Activated naive CD4-positive, alpha-beta T cell treated with Interleukin-2 at 50 U/mL for 16 hours (primary cell): ENCODE measurements at regions not wholly inside any gene's neighbourhood (a gene's known extent, or its start where the extent isn't known, plus 50 kb on each side); places are given as distances from the start of the nearest gene placed in this dataset.

Experiments
- DNase-seq: peaks from one replicate; pipeline ENCODE4 v3.0.0-alpha.2; 2020

DNA sequence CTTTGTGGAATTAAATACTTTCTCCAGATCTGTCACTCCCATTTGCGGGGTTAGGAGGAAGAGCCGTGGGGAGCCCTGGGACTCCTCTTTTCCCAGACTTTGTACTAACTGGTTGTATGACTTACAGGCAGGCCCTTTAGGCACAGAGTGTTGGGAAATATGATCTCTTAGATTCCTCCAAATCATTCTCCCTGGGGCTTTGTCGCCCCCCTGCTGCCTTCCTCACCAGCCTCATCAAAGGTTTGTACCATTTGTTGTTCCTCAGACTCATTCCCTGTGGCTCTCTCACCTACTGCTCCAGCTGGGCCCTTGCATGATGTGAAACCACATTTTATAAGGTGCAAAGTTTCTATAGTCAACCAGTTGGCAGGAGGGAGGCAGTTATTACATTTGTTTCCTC lies 56.4 kb downstream of the CRYGS start:
- DNase-seq = no peak

DNA sequence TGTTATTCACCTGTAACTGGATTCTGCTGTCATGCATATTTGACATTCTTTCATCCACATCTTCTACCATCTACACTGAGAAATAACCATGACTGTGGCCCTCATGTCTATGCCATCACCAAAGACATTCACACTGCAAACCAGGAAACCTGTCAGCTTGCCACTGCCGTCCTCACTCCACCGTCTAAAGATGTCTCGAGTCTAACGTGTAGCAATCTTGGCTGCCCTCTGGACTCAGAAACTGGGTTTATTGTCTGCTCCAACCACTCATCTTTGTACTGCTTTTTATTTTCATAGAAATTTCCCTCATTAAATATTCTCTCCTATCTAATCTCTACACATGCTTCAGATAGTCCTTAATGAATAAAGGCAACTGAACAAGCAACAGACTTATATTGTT lies 57.1 kb downstream of the CRYGS start:
- no peak for DNase-seq

DNA sequence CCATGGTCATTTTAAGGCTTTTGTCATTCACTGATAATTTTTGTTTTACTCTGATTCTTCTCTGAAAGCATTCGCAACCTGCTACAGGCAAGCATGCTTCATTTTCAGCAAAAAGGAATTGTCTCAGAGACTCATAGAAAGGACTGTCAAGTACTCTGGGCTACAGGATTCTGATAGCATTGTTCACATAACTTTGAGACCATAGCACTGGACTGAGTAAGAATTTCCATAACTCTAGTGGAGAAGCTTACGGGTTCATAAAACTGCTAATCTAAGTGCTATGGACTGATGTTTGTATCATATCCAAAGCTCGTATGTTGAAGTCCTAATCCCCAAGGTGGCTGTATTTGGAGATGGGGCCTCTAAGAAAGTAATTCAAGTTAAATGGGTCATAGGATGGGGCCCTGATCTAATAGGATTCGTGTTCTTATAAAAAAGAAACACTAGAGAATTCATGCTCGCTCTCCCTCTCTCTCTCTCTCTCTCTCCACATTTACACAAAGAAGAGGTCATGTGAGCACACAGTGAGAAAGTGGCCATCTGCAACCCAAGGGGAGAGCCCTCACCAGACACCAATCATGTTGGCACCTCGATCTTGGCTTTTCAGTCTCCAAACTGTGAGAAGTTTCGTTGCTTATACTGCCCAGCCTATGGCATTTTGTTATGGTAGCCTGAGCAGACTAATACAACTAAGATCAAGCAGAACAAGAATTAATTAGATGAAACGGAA lies 60.4 kb downstream of the CRYGS start:
- no peak for DNase-seq

GRCh38 chr3:186481526-186481925 lies 62.7 kb downstream of the CRYGS start:
- DNase-seq = no peak

DNA sequence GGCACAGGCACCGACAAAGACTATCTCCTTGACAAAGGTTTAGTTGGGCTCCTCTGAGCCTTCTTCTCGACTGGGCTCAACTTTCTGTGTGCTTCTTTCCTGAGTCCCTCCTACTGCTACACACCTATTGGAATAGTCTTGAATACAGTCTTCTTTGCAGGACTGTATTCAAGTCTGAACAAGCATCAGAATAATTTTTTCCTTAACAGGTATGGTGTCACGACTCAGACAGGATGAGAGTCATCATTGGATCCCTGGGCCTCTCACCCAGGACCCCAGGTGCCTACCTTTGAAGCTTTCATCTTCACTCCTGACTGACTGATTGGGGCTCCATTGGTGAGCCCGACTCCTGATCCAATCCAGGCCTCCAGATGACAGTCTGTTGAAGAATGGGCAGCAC lies 66.3 kb downstream of the CRYGS start:
- no peak for DNase-seq

DNA sequence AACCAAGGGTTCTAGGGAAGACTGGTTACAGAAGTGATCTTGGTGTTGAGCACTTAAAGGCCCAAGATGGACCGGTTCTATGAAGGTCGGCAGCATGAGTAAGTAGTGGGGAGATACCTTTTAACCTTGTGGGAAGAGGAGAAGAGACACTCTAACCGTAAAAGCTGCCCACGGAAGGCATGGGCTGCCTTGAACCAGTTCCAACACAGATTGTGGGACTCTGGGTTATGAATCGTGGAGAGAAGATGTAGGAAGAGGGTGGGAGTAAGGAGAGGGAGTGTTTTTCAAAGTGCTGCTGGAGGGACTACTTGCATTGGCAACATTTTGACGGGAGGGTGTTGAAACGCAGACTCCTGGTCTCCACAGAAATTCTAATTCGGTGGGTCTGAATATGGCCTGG lies 67.1 kb downstream of the CRYGS start:
- DNase-seq = no peak

DNA sequence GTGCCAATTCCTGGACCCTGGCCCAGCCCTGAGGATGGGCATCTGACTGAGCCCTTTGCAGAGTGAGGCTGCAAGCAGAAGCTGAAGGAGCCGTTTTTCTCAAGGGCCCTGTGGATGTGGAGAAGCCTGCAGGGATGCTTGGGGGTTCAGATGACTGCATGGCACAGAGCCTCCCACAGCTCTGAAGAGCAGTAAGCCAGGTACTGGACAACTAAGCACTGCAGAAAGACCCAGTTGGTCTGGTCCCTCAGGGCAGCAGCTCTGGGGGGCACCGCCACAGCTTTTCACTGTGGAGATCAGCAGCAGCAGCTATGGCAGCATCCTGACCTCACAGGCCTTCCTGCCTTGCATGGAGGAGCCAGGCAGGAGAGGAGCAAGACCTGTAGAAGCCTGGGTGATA lies 67.6 kb downstream of the CRYGS start:
- no peak for DNase-seq

GRCh38 chr3:186476044-186476468 lies 68.1 kb downstream of the CRYGS start:
- no peak for DNase-seq

DNA sequence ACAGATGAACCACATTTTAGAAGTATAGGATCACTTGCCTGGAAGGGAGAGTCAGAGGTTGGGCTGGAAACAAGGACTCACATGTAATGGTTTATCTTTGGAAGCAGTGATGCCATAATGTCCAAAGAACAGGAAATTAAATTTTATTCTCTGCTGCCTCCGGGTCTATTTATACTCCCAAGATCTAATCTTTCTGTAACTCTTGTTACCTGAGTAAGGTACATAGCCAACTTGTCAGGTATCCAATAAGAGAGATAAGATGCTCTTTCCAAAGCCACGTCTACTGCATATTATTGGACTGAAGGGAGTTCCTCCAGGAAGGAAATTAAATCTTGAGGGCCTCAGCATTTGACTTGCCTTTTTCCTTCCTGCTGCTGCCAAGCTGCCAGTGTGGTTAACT lies 71.0 kb downstream of the CRYGS start:
- DNase-seq = no peak

DNA sequence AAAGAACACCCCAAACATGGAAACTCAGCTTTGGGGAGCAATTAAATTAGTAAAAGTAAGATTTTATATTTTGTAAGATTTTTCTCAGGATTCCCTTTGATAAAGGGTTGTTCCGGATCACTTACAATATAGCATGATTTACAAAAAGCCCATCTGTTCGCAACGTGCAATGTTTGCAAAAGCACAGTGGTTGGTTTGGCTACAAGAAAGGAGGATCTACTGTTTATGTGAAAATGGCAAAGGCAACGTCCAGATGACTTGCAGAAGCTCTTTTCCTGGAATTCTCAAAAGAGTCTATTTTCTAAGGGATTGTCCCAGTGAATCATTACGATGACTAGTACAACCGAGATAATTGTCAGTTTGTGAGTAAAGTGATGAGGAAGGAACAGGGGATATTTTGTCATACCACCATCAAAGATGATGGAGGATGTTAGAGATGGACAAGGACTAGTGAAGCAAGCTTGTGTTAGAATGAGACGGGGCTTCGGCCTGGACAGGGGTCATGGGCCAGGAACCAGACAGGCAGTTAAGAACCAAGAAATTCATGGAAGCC lies 71.6 kb downstream of the CRYGS start:
- DNase-seq = no peak

DNA sequence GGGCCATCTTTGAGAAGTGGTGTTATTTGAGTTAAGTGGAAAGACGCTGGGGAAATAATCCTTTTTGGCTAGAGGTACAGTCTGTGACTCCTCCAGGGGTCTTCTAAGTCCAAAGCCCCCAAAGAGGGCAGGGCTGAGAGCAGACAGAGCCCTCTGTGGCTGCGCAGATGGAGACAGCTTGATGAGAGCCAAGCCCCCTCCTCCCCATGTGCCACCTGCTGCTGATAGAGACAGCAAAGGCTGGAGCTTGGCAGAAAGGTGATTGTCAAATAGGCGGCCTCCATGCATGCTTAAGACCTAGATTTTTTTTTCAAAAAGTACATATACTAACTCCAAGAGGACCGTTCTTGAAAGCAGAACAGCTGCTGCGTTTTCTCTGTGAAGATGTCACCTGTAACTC lies 72.4 kb downstream of the CRYGS start:
- no peak for DNase-seq

DNA sequence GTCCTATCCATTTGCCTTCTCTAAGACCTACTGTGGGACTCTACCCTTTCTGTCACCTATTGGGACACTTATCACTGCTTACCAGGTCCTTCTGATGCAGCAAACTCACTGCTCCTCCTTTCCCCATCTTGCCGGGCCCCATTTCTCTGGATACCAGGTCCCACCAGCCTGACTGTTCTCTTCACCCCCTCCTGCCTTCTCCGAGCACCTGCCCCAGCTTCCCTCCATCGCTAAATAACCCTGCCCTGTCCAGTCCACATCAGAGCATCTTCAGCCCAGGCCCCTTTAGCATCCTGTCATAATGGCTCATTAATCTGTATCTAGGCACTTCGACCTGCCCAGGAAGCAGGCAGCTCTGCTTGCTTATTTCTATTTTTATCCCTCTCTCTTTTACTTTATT lies 74.7 kb downstream of the CRYGS start:
- DNase-seq = no peak

DNA sequence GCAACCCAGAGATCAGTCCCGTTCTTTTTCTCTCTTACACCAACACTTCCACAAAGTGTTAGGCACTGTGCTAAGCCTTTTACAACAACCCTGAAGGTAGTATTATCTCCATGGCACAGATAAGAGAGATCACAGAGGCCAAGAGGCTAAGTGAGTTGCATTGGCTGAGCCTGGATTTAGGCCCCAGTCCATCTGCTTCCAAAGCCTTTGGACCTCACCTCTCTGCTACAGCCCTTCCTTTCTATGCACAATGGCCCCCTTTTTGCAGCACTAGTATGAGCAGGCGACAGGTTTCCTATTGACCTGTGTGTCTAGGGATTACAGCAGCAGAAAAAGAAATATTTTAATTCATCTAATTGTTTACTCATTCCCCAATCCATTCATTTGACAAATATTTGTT lies 76.2 kb downstream of the CRYGS start:
- DNase-seq = no peak

- DNase-seq = no peak
Observed at GRCh38 chr3:186466391-186466974, 77.7 kb downstream of the CRYGS start.

DNA sequence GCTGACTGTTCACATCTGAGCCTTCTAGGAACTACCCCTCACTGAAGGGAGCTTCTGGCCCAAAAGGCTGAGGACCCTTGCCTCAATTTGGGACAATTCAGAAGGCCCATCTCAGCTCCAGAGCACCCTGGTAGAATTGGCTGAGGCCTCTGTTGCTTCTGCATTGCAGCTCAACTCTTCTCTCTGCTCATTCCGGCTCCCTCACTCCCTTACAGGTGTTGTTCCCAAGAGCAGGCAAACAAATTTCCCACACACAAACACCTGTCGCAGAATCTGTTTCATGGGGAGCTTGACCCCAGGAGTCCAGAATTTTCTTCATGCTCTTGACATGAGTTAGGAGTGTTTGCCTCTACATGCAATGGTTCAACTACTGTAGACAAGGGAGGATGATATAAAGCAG lies 78.7 kb downstream of the CRYGS start:
- DNase-seq = no peak

DNA sequence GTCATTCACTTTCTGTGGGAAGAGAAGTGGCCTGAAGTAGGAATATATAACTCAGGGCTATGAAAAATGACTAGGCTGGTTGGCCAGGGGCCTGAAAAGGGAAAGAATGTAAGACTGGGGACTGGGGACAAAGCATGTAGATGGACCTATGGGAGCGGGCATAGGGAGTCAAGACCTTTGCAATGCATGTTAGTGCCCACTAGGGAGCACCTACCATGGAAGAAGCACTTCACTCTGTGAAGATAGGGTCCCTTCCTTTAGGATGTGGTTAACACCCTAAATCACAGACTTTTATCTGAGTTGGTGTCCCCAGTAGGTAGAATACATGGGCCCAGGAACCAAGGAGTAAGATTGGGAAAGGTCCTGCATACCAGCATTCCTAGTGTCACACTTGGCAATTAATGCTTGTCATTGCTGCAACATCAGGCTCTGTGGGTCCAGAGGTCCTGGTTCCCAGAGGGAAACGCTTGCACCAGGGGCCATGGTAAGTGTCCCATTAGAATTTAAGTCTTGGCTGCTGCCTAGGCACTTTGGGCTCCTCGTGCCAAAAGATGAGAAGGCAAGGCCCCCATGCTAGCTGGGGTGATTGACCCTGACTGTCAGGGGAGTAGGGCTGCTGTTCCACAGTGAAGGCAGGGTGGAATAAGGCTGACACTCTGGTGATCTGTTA lies 79.6 kb downstream of the CRYGS start:
- no peak for DNase-seq

- DNase-seq = no peak
Observed at GRCh38 chr3:186461141-186461540, 83.0 kb downstream of the CRYGS start.

- DNase-seq = no peak
Observed at GRCh38 chr3:186459108-186459467, 85.1 kb downstream of the CRYGS start.

DNA sequence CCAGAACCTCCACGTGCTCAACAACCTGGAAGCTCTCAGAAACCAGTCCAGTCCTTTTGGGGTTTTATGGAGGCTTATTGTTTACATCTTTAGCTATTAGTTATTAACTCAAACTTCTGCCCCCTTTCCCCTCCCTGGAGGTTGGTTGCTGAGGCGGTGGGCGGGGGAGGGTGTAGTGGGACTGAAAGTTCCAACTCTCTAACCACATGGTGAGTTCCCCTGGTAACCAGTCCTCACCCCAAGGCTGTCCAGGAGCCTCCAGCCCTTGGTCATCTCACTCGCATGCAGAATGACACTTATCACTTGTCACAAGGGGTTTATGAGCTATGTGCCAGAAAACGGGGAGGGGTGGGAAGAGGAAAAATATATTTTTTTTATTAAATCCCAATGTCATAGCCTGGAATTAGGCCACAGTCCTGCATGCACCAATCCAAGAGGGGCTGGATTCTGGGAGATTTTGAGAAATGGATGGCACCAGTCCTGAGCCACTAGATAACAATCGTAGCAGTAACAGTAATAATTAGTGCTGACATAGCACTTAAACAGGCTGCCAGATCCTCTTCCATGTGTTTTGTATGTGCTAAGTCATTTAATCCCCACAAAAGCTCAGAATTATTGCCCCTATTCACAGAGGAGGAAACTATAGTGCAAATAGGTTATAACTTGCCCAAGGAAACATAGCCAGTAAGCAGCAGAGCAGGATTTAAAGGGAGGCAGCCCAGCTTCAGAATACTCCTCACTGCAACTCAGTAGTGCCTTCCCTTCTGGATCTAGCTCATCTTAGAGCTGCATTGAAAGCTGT lies 85.7 kb downstream of the CRYGS start:
- DNase-seq = no peak

GRCh38 chr3:186457236-186457635 lies 86.9 kb downstream of the CRYGS start:
- DNase-seq = no peak

GRCh38 chr3:186456731-186457191 lies 87.4 kb downstream of the CRYGS start:
- DNase-seq = no peak

DNA sequence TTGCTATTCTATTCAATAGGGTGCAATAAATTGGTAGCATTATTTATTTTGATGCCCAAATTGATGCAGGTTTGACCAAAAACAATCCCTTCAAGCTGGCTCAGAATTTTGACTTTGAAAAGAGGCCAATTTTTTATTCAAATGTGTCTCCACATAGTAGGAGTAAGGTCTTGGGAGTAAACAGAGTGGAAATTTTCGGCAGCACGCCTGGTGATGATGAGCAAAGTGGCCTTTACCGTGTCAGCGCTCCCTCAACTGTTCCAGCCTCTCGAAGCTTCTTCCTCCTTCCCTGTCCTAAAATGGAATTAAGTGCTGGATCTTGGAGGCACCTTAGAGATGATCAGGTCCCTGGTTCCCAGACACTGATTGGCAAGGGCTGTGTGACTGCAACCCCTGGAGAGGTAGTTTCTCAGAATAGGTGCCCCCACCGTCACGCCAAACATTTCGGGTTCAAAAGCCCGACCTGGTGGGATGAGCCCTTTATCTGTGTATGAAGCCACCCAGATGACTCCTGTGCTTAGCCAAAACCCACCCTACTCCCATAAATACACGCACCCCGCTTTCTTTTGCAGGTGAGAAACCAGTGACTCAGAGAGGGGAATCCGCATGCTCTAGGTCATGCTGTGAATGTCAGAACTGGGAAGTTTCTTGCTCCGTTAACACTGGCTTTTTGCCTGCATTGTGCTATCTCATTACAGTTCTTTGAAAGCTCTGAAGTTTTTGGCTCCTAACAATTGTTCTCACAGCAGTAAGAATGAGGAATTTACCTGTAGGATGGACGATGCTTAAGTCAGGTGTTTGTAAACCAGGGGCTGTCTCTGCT lies 89.1 kb downstream of the CRYGS start:
- no peak for DNase-seq
